SJSA1 (cell line): ENCODE measurements at regions not wholly inside any gene's neighbourhood (a gene's known extent, or its start where the extent isn't known, plus 50 kb on each side); places are given as distances from the start of the nearest gene placed in this dataset.

ENCODE experiments used
- DNase-seq, 2 experiments: peaks; one replicate each; pipeline ENCODE4 v3.0.0-alpha.2; 2015 to 2020; ENCODE audit warnings: low spot score in 2 of 2, low read depth in 1 of 2
- H3K27ac ChIP-seq: fragments of 250-450 bp; sonication (Bioruptor Pico); 2 replicates; pipeline ENCODE4 v1.5.1; 2020; ENCODE audit warnings: mild to moderate bottlenecking, moderate library complexity
- H3K27me3 ChIP-seq: fragments of 250-450 bp; sonication (Bioruptor Pico); replicated peaks from 2 replicates; pipeline ENCODE4 v1.5.1; 2020; ENCODE audit warnings: mild to moderate bottlenecking, moderate library complexity
- H3K36me3 ChIP-seq: fragments of 250-450 bp; sonication (Bioruptor Pico); 2 replicates; pipeline ENCODE4 v1.5.1; 2020; ENCODE audit warnings: mild to moderate bottlenecking
- H3K4me1 ChIP-seq: fragments of 250-450 bp; sonication (Bioruptor Pico); replicated peaks from 2 replicates; pipeline ENCODE4 v1.6.1; 2021; ENCODE audit warnings: mild to moderate bottlenecking
- H3K4me3 ChIP-seq: fragments of 250-450 bp; sonication (Bioruptor Pico); 2 replicates; pipeline ENCODE4 v1.5.1; 2020; ENCODE audit warnings: mild to moderate bottlenecking
- H3K9me3 ChIP-seq: fragments of 250-450 bp; sonication (Bioruptor Pico); replicated peaks from 2 replicates; pipeline ENCODE4 v1.5.1; 2020; ENCODE audit warnings: mild to moderate bottlenecking

- no peak for DNase-seq
- Histone ChIP-seq H3K9me3 (no peaks in the 10 kb centered on the region), H3K4me1 (no peaks in the 10 kb centered on the region), H3K27ac (no peak overlapping the region), H3K4me3 (no peak overlapping the region), H3K27me3 (0 out of 2 replicates have a peak, but pooled peaks cover 8% of the 10 kb centered on the region), H3K36me3 (no peaks in the 10 kb centered on the region)
Observed at GRCh38 chr20:40760399-40760798, 71.4 kb upstream of the MAFB start.

- no peaks in the 10 kb centered on the region for H3K9me3 ChIP-seq
- DNase-seq: no peak
- H3K36me3 ChIP-seq: no peaks in the 10 kb centered on the region
- H3K4me3 ChIP-seq: no peak overlapping the region
- H3K27ac ChIP-seq: no peak overlapping the region
- 0 out of 2 replicates have a peak, but pooled peaks cover 8% of the 10 kb centered on the region for H3K27me3 ChIP-seq
- H3K4me1 ChIP-seq: no peaks in the 10 kb centered on the region
Observed at GRCh38 chr20:40763646-40764295, 74.7 kb upstream of the MAFB start.

- no peak overlapping the region for H3K27ac ChIP-seq
- H3K36me3 ChIP-seq: no peaks in the 10 kb centered on the region
- no peaks in the 10 kb centered on the region for H3K4me1 ChIP-seq
- DNase-seq: no peak
- H3K4me3 ChIP-seq: no peak overlapping the region
- no peaks in the 10 kb centered on the region for H3K9me3 ChIP-seq
- H3K27me3 ChIP-seq: 0 out of 2 replicates have a peak, but pooled peaks cover 8% of the 10 kb centered on the region
Observed at GRCh38 chr20:40765814-40766480, 76.9 kb upstream of the MAFB start.

GRCh38 chr20:40766790-40767614 lies 78.0 kb upstream of the MAFB start:
- no peak for DNase-seq
- Histone ChIP-seq H3K4me3 (no peak overlapping the region), H3K36me3 (no peaks in the 10 kb centered on the region), H3K9me3 (no peaks in the 10 kb centered on the region), H3K4me1 (no peaks in the 10 kb centered on the region), H3K27ac (no peak overlapping the region), H3K27me3 (0 out of 2 replicates have a peak, but pooled peaks cover 8% of the 10 kb centered on the region)

- Histone ChIP-seq H3K27ac (no peak overlapping the region), H3K4me3 (no peak overlapping the region), H3K36me3 (no peaks in the 10 kb centered on the region), H3K4me1 (no peaks in the 10 kb centered on the region), H3K27me3 (0 out of 2 replicates have a peak, but pooled peaks cover 8% of the 10 kb centered on the region), H3K9me3 (no peaks in the 10 kb centered on the region)
- no peak for DNase-seq
Observed at GRCh38 chr20:40767615-40767924, 78.5 kb upstream of the MAFB start.

GRCh38 chr20:40768105-40768504 lies 79.1 kb upstream of the MAFB start:
- no peak for DNase-seq
- 0 out of 2 replicates have a peak, but pooled peaks cover 8% of the 10 kb centered on the region for H3K27me3 ChIP-seq
- H3K9me3 ChIP-seq: no peaks in the 10 kb centered on the region
- H3K36me3 ChIP-seq: no peaks in the 10 kb centered on the region
- no peak overlapping the region for H3K4me3 ChIP-seq
- H3K4me1 ChIP-seq: no peaks in the 10 kb centered on the region
- H3K27ac ChIP-seq: no peak overlapping the region

- DNase-seq: no peak
- no peaks in the 10 kb centered on the region for H3K9me3 ChIP-seq
Observed at GRCh38 chr20:40769677-40770285, 80.7 kb upstream of the MAFB start.

GRCh38 chr20:40770564-40771307 lies 81.7 kb upstream of the MAFB start:
- DNase-seq: no peak
- H3K4me3 ChIP-seq: no peak overlapping the region
- H3K27me3 ChIP-seq: no peaks in the 10 kb centered on the region
- no peak overlapping the region for H3K27ac ChIP-seq
- no peaks in the 10 kb centered on the region for H3K9me3 ChIP-seq
- H3K36me3 ChIP-seq: no peaks in the 10 kb centered on the region
- no peaks in the 10 kb centered on the region for H3K4me1 ChIP-seq

More at GRCh38 chr20:40769677-40770285, 80.7 kb upstream of the MAFB start:
- Histone ChIP-seq H3K36me3 (no peaks in the 10 kb centered on the region), H3K4me3 (no peak overlapping the region), H3K27ac (no peak overlapping the region), H3K4me1 (no peaks in the 10 kb centered on the region), H3K27me3 (0 out of 2 replicates have a peak, but pooled peaks cover 3% of the 10 kb centered on the region)

GRCh38 chr20:40771308-40771610 lies 82.2 kb upstream of the MAFB start:
- Histone ChIP-seq H3K4me3 (no peak overlapping the region), H3K36me3 (no peaks in the 10 kb centered on the region), H3K27me3 (no peaks in the 10 kb centered on the region), H3K9me3 (no peaks in the 10 kb centered on the region), H3K27ac (no peak overlapping the region), H3K4me1 (no peaks in the 10 kb centered on the region)
- DNase-seq: no peak

- Histone ChIP-seq H3K4me3 (no peak overlapping the region), H3K36me3 (no peaks in the 10 kb centered on the region), H3K9me3 (no peaks in the 10 kb centered on the region), H3K4me1 (no peaks in the 10 kb centered on the region), H3K27ac (no peak overlapping the region), H3K27me3 (no peaks in the 10 kb centered on the region)
- no peak for DNase-seq
Observed at GRCh38 chr20:40771848-40772511, 82.9 kb upstream of the MAFB start.

- H3K4me1 ChIP-seq: no peaks in the 10 kb centered on the region
- H3K27me3 ChIP-seq: no peaks in the 10 kb centered on the region
- H3K27ac ChIP-seq: no peak overlapping the region
Observed at GRCh38 chr20:40773376-40773775, 84.3 kb upstream of the MAFB start.

GRCh38 chr20:40774252-40774651 lies 85.2 kb upstream of the MAFB start:
- no peaks in the 10 kb centered on the region for H3K27me3 ChIP-seq
- H3K36me3 ChIP-seq: no peaks in the 10 kb centered on the region
- H3K9me3 ChIP-seq: no peaks in the 10 kb centered on the region
- no peak overlapping the region for H3K4me3 ChIP-seq
- no peak for DNase-seq
- no peak overlapping the region for H3K27ac ChIP-seq
- no peaks in the 10 kb centered on the region for H3K4me1 ChIP-seq

More at GRCh38 chr20:40773376-40773775, 84.3 kb upstream of the MAFB start:
- Histone ChIP-seq H3K4me3 (no peak overlapping the region), H3K9me3 (no peaks in the 10 kb centered on the region), H3K36me3 (no peaks in the 10 kb centered on the region)
- no peak for DNase-seq

- Histone ChIP-seq H3K27me3 (no peaks in the 10 kb centered on the region), H3K36me3 (no peaks in the 10 kb centered on the region), H3K4me1 (no peaks in the 10 kb centered on the region), H3K4me3 (no peak overlapping the region), H3K9me3 (no peaks in the 10 kb centered on the region), H3K27ac (no peak overlapping the region)
- no peak for DNase-seq
Observed at GRCh38 chr20:40775561-40776146, 86.6 kb upstream of the MAFB start.
